ENCODE measurements at regions not wholly inside any gene's neighbourhood (a gene's known extent, or its start where the extent isn't known, plus 50 kb on each side); places are given as distances from the start of the nearest gene placed in this dataset.
A peak's percentile ranks its signal among the peaks of the same experiment; 100 is the strongest.
"Not testable (repeated sequence)": the region's sequence is repeated elsewhere in the genome, so short reads cannot be mapped to it uniquely, and the experiment has no call there.

DNA sequence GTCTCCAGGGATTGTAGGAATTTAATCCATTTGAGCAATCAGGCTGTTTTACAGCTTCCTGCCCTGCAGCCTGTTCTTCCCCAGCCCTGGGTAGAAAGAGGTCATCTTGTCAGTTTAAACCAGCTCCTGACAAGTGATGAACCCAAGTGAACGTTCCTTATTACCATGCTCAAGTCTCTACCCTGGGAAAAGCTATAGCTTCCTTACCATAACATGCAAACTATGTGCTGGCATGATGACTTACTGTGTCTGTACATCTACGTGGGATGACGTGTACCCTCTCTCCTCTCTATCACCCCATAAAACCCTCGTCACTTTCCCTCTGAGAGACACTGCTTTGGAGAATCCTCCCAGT, 452.2 kb downstream of the XYLT1 start:
- no peak for DNase-seq

GRCh38 chr16:17019366-17019765, 451.4 kb downstream of the XYLT1 start:
- DNase-seq = no peak

GRCh38 chr16:17023606-17024005, 447.2 kb downstream of the XYLT1 start:
- no peak for DNase-seq

DNA sequence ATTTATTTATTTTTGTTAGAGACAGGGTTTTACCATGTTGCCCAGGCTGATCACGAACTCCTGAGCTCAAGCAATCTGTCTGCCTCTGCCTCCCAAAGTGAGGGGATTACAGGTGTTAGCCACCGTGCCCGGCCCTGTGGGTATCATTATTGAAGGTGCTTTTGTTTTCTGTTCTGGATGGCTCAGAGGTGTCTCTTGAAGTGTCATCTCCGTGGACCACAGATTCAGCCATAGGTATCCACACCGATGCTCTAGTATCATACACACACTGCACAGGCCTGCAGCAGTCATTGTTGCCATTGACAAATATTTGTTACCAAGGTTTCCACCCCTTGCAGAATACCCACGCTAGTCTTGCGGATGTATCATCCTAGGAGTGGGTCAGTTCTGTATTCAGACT, 446.2 kb downstream of the XYLT1 start:
- DNase-seq = no peak

- DNase-seq = peak; percentile 24
Measured at GRCh38 chr16:17026600-17027242, 444.0 kb downstream of the XYLT1 start.

DNA sequence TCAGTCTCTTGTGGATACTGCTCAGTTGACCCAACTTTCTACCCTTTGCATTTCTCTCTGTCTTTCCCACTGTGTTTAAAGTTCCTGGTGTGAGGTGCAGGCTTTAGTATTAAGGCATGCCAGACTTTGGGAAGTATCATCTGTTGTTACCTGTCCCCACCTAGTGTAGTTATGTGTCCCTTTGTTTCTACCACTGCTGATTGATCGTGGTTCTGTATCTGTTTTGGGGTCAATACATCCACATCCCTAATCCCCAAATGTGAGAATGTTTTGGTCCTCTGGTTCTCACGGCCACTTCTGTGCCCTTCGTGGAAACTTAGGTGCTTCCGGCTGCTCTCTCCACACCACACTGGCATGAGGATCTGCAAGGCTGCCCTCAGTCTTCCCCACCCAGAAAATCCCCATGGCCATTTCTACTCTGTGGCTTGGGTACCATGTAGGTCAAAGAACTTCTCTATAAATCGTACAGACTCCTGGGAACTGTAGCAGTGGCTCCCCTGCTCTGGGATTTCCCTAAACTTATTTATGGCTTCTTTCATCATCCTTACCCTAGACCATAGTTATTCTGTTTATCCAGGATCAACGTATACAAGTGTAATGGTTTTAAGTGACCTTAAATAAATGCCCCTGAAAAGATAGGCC, 443.2 kb downstream of the XYLT1 start:
- no peak for DNase-seq

DNA sequence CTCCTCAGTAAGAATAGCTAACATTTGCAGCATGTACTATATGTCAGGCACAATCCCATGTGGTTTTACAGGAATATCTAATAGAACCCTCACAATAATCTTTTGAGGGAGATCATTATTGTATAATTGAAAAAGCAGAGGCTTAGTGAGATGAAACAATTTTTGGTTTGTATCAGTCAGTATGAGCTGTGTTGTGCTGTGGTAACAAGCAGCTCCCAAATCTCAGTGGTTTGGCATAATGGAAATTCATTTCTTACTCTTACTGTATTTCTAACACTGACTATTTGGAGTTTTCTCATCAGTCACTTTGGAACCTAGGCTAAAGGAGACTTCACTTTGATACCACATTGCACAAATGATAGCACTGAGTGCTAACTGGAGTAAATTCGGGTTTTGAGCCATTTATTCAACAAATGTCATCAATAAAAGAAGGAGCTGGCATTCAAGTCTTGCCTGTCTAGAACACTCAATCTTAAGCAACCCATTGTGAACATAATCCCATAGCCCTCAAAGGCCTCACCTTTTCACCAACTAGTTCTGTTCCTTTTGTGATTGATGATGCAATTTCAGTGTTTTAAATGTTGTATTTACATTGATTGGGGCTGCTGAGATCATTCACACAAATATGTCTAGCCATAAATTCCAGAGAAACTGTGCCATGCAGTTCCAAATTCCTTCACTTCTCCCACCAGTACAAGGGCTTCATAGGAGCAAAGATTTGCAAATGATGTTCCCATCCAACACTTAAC, 441.0 kb downstream of the XYLT1 start:
- DNase-seq = no peak

DNA sequence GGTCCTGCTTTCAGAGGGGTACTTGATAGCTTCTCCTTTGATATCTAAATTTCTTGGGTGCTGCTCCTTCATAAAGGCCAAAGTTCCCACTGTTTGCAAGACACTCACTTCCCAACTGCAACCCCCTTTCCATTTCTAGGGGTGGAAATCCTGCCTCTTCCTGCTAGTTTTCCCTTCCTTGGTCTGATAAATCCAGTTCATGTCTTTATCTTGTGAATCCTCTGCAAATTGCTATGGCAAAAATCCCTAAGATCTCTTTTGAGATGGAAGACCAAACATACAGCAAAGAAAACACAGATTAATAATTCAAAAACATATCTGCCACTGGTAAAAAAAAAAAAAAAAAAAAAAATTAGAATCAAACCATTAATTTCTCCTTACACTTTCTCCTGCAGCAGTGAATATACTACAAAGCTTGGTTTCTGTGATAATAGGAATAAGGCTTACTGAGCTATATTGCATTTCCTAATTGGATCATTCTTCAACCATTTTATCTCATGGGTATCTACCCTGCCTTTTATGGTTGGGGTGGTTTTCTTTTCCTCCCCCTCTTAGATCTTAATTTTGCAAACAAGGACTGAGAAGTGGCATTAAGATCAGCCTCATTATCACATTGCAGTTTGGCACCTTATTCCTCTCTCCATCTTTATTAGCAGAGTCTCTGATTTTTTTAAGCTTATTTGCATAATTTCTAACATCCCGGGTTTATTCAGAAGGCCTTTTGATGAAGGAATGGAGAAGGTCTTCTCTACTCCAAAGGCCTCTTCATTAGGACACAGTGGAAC, 439.1 kb downstream of the XYLT1 start:
- no peak for DNase-seq

DNA sequence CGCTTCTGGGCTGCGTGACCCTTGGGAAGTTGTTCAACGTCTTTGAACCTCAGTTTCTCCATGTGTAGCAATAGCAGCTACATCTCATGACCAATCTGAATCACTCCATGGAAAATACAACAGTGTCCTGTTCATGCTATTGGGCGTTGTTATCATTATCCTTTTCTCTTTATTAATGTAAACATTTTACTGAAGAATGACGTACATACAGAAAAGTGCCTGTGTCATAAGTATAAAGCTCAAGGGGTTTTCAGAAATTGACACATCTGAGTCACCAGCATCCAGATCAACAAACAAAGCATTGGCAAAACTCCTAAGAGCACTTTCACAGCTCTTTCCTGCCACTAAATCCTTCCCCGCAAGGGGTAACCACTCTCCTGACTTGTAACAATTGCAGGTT, 438.4 kb downstream of the XYLT1 start:
- no peak for DNase-seq

DNA sequence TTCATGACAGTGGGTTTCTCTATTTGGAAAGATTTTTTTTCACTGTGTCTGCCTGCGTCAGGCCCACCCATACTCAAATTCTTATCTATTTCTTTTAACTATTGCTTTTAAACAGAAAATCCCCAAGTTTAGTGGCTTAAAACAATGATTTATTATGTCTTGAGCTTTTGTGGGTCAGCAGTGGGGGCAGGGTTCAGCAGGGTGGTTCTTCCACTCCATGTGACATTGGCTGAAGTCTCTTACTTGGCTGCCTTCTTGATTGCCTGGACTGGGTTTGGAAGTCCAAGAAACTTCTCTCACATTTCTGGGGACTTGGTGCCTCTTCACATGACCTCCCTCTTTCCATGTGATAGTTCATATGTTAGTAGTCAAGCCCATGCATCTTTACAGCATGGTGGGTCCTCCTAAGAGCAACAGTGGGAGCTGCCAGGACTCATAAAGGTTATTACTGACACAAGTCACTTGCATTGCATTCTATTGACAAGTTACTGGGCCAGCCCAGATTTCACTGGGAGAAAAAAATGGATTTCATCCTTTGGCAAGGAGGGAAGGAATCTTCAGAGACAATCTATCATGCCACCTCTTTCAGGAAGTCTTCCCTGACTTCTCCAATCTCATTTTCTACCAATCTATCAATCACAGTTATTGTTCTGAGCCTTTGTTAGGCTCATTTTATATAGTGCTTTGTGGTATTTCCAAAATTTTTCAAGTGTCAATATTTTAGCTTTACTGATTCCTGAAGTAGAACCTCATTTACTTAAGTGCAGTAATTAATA, 436.1 kb downstream of the XYLT1 start:
- DNase-seq = no peak

GRCh38 chr16:17037499-17037898, 433.3 kb downstream of the XYLT1 start:
- no peak for DNase-seq

- no peak for DNase-seq
Measured at GRCh38 chr16:17038415-17038814, 432.3 kb downstream of the XYLT1 start.

DNA sequence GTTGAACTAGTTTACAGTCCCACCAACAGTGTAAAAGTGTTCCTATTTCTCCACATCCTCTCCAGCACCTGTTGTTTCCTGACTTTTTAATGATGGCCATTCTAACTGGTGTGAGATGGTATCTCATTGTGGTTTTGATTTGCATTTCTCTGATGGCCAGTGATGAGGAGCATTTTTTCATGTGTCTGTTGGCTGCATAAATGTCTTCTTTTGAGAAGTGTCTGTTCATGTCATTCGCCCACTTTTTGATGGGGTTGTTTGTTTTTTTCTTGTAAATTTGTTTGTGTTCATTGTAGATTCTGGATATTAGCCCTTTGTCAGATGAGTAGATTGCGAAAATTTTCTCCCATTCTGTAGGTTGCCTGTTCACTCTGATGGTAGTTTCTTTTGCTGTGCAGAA, 421.7 kb downstream of the XYLT1 start:
- not testable (repeated sequence) for DNase-seq

- no peak for DNase-seq
Measured at GRCh38 chr16:17050468-17050867, 420.3 kb downstream of the XYLT1 start.

Data from activated naive CD4-positive, alpha-beta T cell treated with Interleukin-2 at 50 U/mL for 16 hours (primary cell).